Stimulated activated CD8-positive, alpha-beta memory T cell treated with anti-CD3 and anti-CD28 coated beads, Interleukin-12 subunit alpha, Interleukin-12 subunit beta, amount 100 ng/mL, for 24 hours (primary cell): ENCODE measurements at regions not wholly inside any gene's neighbourhood (a gene's known extent, or its start where the extent isn't known, plus 50 kb on each side); places are given as distances from the start of the nearest gene placed in this dataset.

ENCODE experiments used
- DNase-seq: peaks from one replicate; pipeline ENCODE4 v3.0.0-alpha.2; 2020; ENCODE audit errors: extremely low read depth

- no peak for DNase-seq
Observed at GRCh38 chr2:13103151-13103550, 386.4 kb downstream of the TRIB2 start.

GRCh38 chr2:13103778-13104493 is 387.2 kb downstream of the TRIB2 start:
- DNase-seq: no peak

- no peak for DNase-seq
Observed at GRCh38 chr2:13104723-13105122, 388.0 kb downstream of the TRIB2 start.

GRCh38 chr2:13106302-13106701 is 389.6 kb downstream of the TRIB2 start:
- no peak for DNase-seq

GRCh38 chr2:13109516-13109915 is 392.8 kb downstream of the TRIB2 start:
- DNase-seq: no peak

GRCh38 chr2:13110825-13111224 is 394.1 kb downstream of the TRIB2 start:
- no peak for DNase-seq

GRCh38 chr2:13113002-13113401 is 396.3 kb downstream of the TRIB2 start:
- DNase-seq: no peak

GRCh38 chr2:13114391-13114790 is 397.7 kb downstream of the TRIB2 start:
- no peak for DNase-seq

- DNase-seq: no peak
Observed at GRCh38 chr2:13115643-13116042, 398.9 kb downstream of the TRIB2 start.

- DNase-seq: no peak
Observed at GRCh38 chr2:13121096-13121495, 404.4 kb downstream of the TRIB2 start.

- DNase-seq: no peak
Observed at GRCh38 chr2:13128139-13128538, 411.4 kb downstream of the TRIB2 start.

GRCh38 chr2:13135369-13135768 is 418.6 kb downstream of the TRIB2 start:
- DNase-seq: no peak

GRCh38 chr2:13135856-13136255 is 419.1 kb downstream of the TRIB2 start:
- no peak for DNase-seq

- no peak for DNase-seq
Observed at GRCh38 chr2:13137679-13138078, 420.9 kb downstream of the TRIB2 start.

- no peak for DNase-seq
Observed at GRCh38 chr2:13141315-13141714, 424.6 kb downstream of the TRIB2 start.

GRCh38 chr2:13143451-13143850 is 426.7 kb downstream of the TRIB2 start:
- DNase-seq: no peak

- no peak for DNase-seq
Observed at GRCh38 chr2:13156916-13157315, 440.2 kb downstream of the TRIB2 start.

GRCh38 chr2:13158466-13158865 is 441.7 kb downstream of the TRIB2 start:
- DNase-seq: no peak

- no peak for DNase-seq
Observed at GRCh38 chr2:13180729-13181128, 464.0 kb downstream of the TRIB2 start.

- no peak for DNase-seq
Observed at GRCh38 chr2:13193075-13193474, 476.3 kb downstream of the TRIB2 start.

- no peak for DNase-seq
Observed at GRCh38 chr2:13193900-13194299, 477.2 kb downstream of the TRIB2 start.

- DNase-seq: no peak
Observed at GRCh38 chr2:13195270-13195669, 478.5 kb downstream of the TRIB2 start.

GRCh38 chr2:13197248-13197647 is 480.5 kb downstream of the TRIB2 start:
- DNase-seq: no peak

GRCh38 chr2:13201924-13202323 is 485.2 kb downstream of the TRIB2 start:
- no peak for DNase-seq
